ENCODE measurements at regions not wholly inside any gene's neighbourhood (a gene's known extent, or its start where the extent isn't known, plus 50 kb on each side); places are given as distances from the start of the nearest gene placed in this dataset.

DNA sequence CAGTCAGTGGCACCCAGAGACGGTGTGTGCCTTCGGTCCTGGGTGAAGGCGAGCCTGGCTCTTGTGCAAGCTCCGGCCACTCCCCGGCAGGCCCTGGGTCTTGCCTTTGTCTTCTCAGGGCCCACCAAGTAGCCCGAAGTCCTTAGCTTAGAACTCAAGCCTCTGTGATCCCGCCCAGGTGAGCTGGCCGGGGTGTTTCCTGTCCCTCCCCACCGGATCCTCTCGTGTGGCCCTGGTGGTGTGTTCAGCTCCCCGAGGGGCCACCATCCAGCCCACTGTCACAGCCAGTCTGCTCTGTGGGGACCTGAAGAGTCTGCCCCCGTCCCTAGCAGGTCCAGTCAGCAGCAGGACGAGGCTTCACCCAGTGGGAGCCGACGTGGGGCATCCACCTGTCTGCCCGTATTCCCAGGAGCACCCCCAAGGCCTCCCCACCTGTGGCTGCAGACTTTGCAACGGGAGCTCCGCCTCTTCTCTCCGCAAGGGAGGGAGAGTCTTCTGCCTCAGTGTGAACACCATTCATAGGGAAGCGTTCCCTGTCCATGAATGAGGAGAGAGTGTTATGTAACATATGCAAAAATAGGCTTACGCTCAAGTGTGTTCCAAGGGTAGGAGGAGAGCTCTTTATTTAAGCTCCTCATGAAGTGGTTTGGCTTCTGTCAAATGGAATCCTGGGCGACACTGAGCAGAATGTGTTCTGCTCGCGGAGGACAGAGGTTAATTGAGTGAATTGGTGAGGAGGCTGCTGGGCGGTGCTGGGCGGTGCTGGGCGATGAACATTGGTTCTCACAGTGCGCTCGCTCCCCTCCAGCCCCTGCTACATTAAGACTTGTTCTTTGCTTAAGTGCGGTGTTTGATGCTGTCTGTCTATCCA, 108.9 kb downstream of the CRYAA start:
- H3K4me1 ChIP-seq (ENCODE audit: control insufficient read depth in 1 of 2, insufficient read depth in 1 of 2, low read depth in 1 of 2, low read length in 1 of 2) = no peaks in the 10 kb centered on the region
- H3K36me3 ChIP-seq = no peaks in the 10 kb centered on the region
- H3K27me3 ChIP-seq = peaks cover 49% of the 10 kb centered on the region
- H3K4me3 ChIP-seq (ENCODE audit: low read depth in 1 of 2, low read length in 1 of 2) = no peak overlapping the region
- no peak overlapping the region for H3K27ac ChIP-seq
- no peak for TF ChIP-seq CTCF (IDR thresholded peaks at IDR 0.05)
- no peaks in the 10 kb centered on the region for H3K9me3 ChIP-seq

DNA sequence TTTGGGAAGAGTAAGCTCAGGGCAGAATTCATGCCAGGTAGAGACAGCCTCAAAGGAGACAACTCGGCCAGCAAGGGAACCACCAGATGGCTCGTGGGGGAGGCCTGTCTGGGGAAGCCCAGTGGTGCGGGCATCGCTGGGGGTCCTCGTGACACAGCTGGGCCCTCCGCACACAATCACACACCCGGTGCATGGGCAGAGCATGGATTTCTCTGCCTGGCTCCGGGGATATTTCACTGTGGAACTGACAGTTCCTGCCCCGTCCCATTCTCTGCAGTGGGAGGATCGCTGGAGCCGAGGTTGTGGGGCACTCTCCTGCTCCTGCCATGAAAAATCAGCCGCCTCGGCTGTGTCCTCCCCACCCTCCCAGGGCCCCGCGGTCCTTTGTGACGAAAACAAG, 108.0 kb downstream of the CRYAA start:
- no peak overlapping the region for H3K27ac ChIP-seq
- no peaks in the 10 kb centered on the region for H3K9me3 ChIP-seq
- H3K27me3 ChIP-seq = peaks cover 49% of the 10 kb centered on the region
- TF ChIP-seq CTCF (IDR thresholded peaks at IDR 0.05) = no peak
- H3K4me1 ChIP-seq (ENCODE audit: control insufficient read depth in 1 of 2, insufficient read depth in 1 of 2, low read depth in 1 of 2, low read length in 1 of 2) = no peaks in the 10 kb centered on the region
- no peaks in the 10 kb centered on the region for H3K36me3 ChIP-seq
- H3K4me3 ChIP-seq (ENCODE audit: low read depth in 1 of 2, low read length in 1 of 2) = no peak overlapping the region

DNA sequence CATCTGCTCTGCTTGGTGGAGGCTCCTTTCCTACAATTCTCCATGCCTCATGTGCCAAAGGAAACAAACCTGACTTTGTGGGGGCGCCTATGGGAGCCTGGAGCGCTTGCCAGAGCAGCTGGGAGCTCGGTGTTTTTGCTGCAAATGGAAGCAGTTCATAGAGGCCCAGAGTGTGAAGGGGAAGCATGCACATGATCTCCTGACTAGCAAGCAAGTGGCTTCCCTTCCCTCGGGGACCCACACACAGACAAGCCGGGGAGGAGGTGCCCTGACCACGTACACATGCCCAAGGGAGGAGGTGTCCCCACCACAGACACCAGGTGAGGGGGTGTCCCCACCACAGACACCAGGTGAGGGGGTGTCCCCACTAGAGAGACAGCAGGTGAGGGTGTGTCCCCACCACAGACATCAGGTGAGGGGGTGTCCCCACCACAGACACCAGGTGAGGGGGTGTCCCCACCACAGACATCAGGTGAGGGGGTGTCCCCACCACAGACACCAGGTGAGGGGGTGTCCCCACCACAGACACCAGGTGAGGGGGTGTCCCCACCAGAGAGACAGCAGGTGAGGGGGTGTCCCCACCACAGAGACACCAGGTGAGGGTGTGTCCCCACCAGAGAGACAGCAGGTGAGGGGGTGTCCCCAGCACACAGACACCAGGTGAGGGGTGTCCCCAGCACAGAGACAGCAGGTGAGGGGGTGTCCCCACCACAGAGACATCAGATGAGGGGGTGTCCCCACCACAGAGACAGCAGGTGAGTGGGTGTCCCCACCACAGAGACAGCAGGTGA, 106.8 kb downstream of the CRYAA start:
- TF ChIP-seq CTCF (IDR thresholded peaks at IDR 0.05) = no peak
- Histone ChIP-seq H3K4me1 (ENCODE audit: control insufficient read depth in 1 of 2, insufficient read depth in 1 of 2, low read depth in 1 of 2, low read length in 1 of 2) (no peaks in the 10 kb centered on the region), H3K36me3 (no peaks in the 10 kb centered on the region), H3K4me3 (ENCODE audit: low read depth in 1 of 2, low read length in 1 of 2) (no peak overlapping the region), H3K9me3 (no peaks in the 10 kb centered on the region), H3K27ac (no peak overlapping the region), H3K27me3 (peaks cover 49% of the 10 kb centered on the region)

DNA sequence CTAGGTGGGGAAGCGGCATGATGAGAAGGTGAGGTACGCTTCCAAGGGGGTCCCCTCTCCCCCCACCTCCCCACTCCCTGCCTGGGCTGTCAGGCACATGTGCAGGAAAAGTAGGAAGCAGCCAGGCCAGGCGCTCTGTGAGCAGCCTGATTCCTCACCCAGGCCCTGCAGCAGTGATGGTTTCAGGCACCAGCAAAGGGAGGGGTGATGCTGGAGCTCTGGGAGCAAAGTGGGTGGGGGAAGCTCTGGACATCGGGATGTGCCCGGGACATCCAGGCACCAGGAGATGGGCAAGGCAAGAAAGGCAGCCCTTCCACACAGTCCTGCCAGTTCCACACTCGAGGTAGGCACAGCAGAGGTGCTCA, 106.1 kb downstream of the CRYAA start:
- H3K4me1 ChIP-seq (ENCODE audit: control insufficient read depth in 1 of 2, insufficient read depth in 1 of 2, low read depth in 1 of 2, low read length in 1 of 2) = no peaks in the 10 kb centered on the region
- H3K27me3 ChIP-seq = peaks cover 49% of the 10 kb centered on the region

More for the DNA sequence above, 106.1 kb downstream of the CRYAA start:
- Histone ChIP-seq H3K9me3 (no peaks in the 10 kb centered on the region), H3K27ac (no peak overlapping the region), H3K36me3 (no peaks in the 10 kb centered on the region), H3K4me3 (ENCODE audit: low read depth in 1 of 2, low read length in 1 of 2) (no peak overlapping the region)
- TF ChIP-seq CTCF (IDR thresholded peaks at IDR 0.05) = no peak

Measured in neutrophil (primary cell).